Dedifferentiated amniotic fluid mesenchymal stem cell (primary cell): ENCODE measurements at regions not wholly inside any gene's neighbourhood (a gene's known extent, or its start where the extent isn't known, plus 50 kb on each side); places are given as distances from the start of the nearest gene placed in this dataset.
"Not testable (repeated sequence)": the region's sequence is repeated elsewhere in the genome, so short reads cannot be mapped to it uniquely, and the experiment has no call there.

Source experiments
- DNase-seq: peaks from one replicate; pipeline ENCODE4 v3.0.0-alpha.2; 2016; ENCODE audit errors: extremely low spot score

GRCh38 chr1:232170909-232171308, 459.0 kb downstream of the SIPA1L2 start:
- DNase-seq = no peak

- DNase-seq = no peak
These were observed 460.5 kb downstream of the SIPA1L2 start for GRCh38 chr1:232169436-232169835.

- no peak for DNase-seq
These were observed 461.4 kb downstream of the SIPA1L2 start for GRCh38 chr1:232168508-232168907.

- no peak for DNase-seq
These were observed 463.0 kb downstream of the SIPA1L2 start for GRCh38 chr1:232166942-232167341.

- no peak for DNase-seq
These were observed 465.6 kb downstream of the SIPA1L2 start for GRCh38 chr1:232164078-232164963.

- no peak for DNase-seq
These were observed 466.4 kb downstream of the SIPA1L2 start for GRCh38 chr1:232163533-232163932.

GRCh38 chr1:232162001-232162400, 467.9 kb downstream of the SIPA1L2 start:
- DNase-seq = no peak

- DNase-seq = not testable (repeated sequence)
These were observed 471.4 kb downstream of the SIPA1L2 start for GRCh38 chr1:232158558-232158957.

- not testable (repeated sequence) for DNase-seq
These were observed 473.9 kb downstream of the SIPA1L2 start for GRCh38 chr1:232156070-232156469.

- DNase-seq = no peak
These were observed 476.3 kb downstream of the SIPA1L2 start for GRCh38 chr1:232153652-232154051.

GRCh38 chr1:232150770-232151548, 479.0 kb downstream of the SIPA1L2 start:
- no peak for DNase-seq

GRCh38 chr1:232149287-232150201, 480.4 kb downstream of the SIPA1L2 start:
- DNase-seq = peak; percentile 57

GRCh38 chr1:232147215-232147614, 482.7 kb downstream of the SIPA1L2 start:
- DNase-seq = no peak

GRCh38 chr1:232146514-232146913, 483.4 kb downstream of the SIPA1L2 start:
- DNase-seq = no peak

GRCh38 chr1:232145768-232146167, 484.2 kb downstream of the SIPA1L2 start:
- no peak for DNase-seq

- DNase-seq = no peak
These were observed 485.2 kb downstream of the SIPA1L2 start for GRCh38 chr1:232144696-232145230.

GRCh38 chr1:232143315-232143886, 486.5 kb downstream of the SIPA1L2 start:
- no peak for DNase-seq

- DNase-seq = peak; percentile 88
These were observed 487.3 kb downstream of the SIPA1L2 start for GRCh38 chr1:232142403-232143314.

GRCh38 chr1:232141167-232141448, 488.8 kb downstream of the SIPA1L2 start:
- not testable (repeated sequence) for DNase-seq
